ENCODE measurements at regions not wholly inside any gene's neighbourhood (a gene's known extent, or its start where the extent isn't known, plus 50 kb on each side); places are given as distances from the start of the nearest gene placed in this dataset.
"Not testable (repeated sequence)": the region's sequence is repeated elsewhere in the genome, so short reads cannot be mapped to it uniquely, and the experiment has no call there.

DNA sequence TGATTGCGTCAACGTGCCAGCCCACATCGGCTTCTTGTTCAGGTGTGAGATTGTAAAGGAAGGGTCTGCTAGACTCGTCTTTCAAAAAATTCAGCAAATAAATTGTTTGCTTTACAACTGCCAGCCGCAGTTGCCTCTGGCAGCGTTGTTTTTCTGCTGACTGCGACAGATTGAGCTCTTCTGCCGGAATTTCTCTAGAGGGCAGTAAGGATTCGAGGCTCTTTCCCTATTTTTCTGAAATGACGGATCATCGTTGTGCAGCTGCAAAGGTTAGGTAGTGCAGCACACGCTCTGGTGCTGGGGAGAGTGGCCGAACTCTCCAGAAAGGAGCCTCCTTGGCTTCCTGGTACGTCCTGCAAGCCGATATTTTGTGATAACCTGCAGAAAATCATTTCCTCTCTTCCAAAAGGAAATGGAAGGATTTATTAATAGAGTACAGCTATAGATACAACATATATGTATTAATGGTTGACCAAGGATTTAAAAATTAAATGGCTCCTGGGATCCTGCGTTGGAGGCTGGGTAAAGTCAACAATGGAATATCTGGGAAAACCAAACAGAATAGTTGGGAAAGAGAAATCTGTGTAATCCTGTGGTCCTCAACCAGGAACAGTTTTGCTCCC, 121.9 kb upstream of the ZFP64 start:
- DNase-seq (ENCODE audit: insufficient read length, low spot score): no peak
- no peak for FAIRE-seq
- no peak for TF ChIP-seq POU2F2 (IDR thresholded peaks at IDR 0.05; ENCODE audit: low read depth, low read length)
- no peak for TF ChIP-seq POLR2AphosphoS5 (IDR thresholded peaks at IDR 0.05; ENCODE audit: low read depth, low read length)
- TF ChIP-seq PAX5 (IDR thresholded peaks at IDR 0.05; ENCODE audit: insufficient read depth, low read length, severe bottlenecking): no peak
- no peak for TF ChIP-seq TAF1 (IDR thresholded peaks at IDR 0.05; ENCODE audit: low read depth, low read length)
- TF ChIP-seq POLR2A (IDR thresholded peaks at IDR 0.05; ENCODE audit: low read depth, low read length): no peak
- no peak for TF ChIP-seq SPI1 (IDR thresholded peaks at IDR 0.05; ENCODE audit: low read depth, low read length)

DNA sequence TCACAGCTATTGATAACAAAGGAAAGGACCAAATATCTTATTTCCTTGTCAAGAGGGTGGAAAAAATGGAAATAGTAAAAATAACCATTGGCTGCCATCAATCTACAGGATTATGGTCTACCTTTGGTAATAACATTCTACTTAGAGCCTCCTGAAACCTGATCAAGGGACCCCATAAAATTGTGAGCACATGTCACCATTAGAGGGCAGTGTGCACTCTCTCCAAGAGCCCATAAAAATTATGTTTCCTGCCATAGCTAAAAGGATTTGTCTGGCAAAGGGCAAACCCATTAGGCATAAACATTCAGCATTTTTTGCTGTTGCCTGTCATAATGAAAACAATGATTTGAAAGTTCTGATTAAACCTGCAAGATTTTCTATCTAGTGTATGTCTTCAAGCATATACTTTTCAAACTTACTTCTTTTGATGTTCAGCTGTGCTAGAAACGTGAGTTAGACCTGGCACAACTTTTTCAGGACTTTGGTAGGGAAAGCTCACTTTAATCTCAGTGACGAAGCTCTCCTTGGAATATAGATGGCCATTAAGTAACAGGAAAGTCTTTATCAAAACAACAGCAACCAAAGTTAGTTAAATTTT, 120.7 kb upstream of the ZFP64 start:
- FAIRE-seq (peak; percentile 62), DNase-seq (ENCODE audit: insufficient read length, low spot score) (peak; percentile 23)
- no peak for TF ChIP-seq SPI1 (IDR thresholded peaks at IDR 0.05; ENCODE audit: low read depth, low read length)

DNA sequence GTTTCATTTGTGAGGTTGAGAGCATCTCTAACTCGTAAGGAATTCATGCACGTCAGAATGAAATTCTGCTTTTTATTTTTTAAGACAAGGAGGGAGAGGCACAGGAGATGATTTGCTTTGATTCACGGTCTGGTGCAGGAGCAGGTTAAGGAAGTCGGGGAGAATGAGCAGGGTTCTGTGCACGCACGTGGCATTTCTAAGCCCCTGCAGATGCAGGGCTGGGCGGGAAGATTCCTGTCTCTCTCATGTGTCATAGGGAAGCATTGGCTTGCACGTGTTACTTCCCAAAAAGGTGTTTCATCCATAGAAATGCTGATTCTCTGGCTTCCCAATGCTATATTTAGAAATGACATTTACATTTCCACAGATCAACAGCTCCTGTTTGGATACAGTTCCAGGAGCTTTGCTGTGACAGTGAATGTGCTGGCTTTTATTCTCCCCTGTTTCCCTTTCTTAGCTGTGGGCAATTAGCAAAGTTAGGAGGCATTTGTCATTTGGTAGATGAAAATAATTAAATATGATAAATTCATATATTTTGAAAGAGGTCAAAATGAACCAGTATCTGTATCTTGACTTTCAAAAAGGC, 119.7 kb upstream of the ZFP64 start:
- TF ChIP-seq PAX5 (IDR thresholded peaks at IDR 0.05; ENCODE audit: insufficient read depth, low read length, severe bottlenecking): no peak
- no peak for TF ChIP-seq TAF1 (IDR thresholded peaks at IDR 0.05; ENCODE audit: low read depth, low read length)
- no peak for TF ChIP-seq SPI1 (IDR thresholded peaks at IDR 0.05; ENCODE audit: low read depth, low read length)
- FAIRE-seq (no peak), DNase-seq (ENCODE audit: insufficient read length, low spot score) (no peak)

DNA sequence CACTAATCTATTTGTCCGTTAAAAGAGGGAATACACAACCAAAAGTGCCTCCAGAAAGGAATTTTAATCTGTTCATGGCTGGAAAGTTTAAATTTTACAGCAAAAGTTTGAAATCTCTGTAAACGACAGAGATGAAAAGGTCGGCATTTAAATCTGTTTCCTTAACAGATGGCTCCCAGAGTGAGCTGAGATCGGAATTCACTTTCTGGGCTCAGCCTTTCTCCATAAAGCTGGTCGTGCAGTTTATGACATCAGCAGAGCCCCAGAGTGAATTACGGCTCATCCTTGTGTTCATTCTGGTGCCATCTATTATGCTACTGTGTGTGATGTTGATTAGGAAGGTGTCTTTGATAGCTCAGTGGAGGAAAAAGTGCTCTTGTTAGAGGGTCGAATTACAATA, 117.6 kb upstream of the ZFP64 start:
- no peak for DNase-seq (ENCODE audit: insufficient read length, low spot score)
- no peak for TF ChIP-seq POU2F2 (IDR thresholded peaks at IDR 0.05; ENCODE audit: low read depth, low read length)
- no peak for TF ChIP-seq PAX5 (IDR thresholded peaks at IDR 0.05; ENCODE audit: insufficient read depth, low read length, severe bottlenecking)
- TF ChIP-seq POLR2AphosphoS5 (IDR thresholded peaks at IDR 0.05; ENCODE audit: low read depth, low read length): no peak
- TF ChIP-seq POLR2A (IDR thresholded peaks at IDR 0.05; ENCODE audit: low read depth, low read length): no peak
- TF ChIP-seq SPI1 (IDR thresholded peaks at IDR 0.05; ENCODE audit: low read depth, low read length): no peak
- no peak for TF ChIP-seq TAF1 (IDR thresholded peaks at IDR 0.05; ENCODE audit: low read depth, low read length)
- no peak for FAIRE-seq

DNA sequence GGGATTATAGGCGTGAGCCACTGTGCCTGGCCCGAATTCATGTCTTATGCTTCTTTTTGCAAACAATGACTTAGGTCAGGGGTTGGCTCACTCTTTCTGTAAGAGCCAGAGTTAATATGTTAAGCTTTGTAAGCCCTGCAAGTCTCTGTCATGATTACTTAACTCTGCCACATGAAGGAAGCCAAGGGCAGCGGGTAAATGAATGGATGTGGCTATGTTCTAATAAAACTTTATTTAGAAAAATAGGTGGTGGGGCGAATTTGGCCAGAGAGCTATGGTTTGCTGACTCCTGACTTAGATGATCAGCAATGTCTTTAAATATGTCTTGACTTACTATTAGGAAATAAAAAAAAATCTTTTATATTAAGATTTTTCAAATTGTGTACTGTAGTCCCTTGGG, 114.9 kb upstream of the ZFP64 start:
- TF ChIP-seq PAX5 (IDR thresholded peaks at IDR 0.05; ENCODE audit: insufficient read depth, low read length, severe bottlenecking) (no peak), POLR2A (IDR thresholded peaks at IDR 0.05; ENCODE audit: low read depth, low read length) (no peak), POLR2AphosphoS5 (IDR thresholded peaks at IDR 0.05; ENCODE audit: low read depth, low read length) (no peak)
- DNase-seq (ENCODE audit: insufficient read length, low spot score) (no peak), FAIRE-seq (no peak)

DNA sequence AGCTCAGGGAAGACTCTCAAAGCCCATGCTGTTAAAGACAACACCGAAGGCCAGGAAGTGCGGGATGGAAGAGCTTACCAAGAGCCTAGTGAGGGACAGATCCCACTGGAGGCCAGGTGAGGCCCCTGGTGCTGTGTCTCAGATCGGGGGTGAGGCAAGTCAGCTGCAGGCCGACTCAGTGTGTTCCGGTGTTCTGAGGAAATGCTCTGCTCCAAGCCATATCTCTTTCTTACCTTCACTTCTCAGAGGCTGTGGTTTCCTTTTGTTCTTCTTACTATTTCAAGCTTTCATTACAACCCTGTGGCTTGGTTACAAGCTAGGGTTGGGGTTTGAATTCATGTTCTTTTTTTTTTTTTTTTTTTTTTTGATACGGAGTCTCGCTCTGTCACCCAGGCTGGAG, 114.3 kb upstream of the ZFP64 start:
- FAIRE-seq (no peak), DNase-seq (ENCODE audit: insufficient read length, low spot score) (no peak)
- TF ChIP-seq TAF1 (IDR thresholded peaks at IDR 0.05; ENCODE audit: low read depth, low read length): no peak
- TF ChIP-seq SPI1 (IDR thresholded peaks at IDR 0.05; ENCODE audit: low read depth, low read length): no peak
- TF ChIP-seq POLR2A (IDR thresholded peaks at IDR 0.05; ENCODE audit: low read depth, low read length): no peak
- TF ChIP-seq POLR2AphosphoS5 (IDR thresholded peaks at IDR 0.05; ENCODE audit: low read depth, low read length): no peak
- TF ChIP-seq POU2F2 (IDR thresholded peaks at IDR 0.05; ENCODE audit: low read depth, low read length): no peak
- no peak for TF ChIP-seq PAX5 (IDR thresholded peaks at IDR 0.05; ENCODE audit: insufficient read depth, low read length, severe bottlenecking)

DNA sequence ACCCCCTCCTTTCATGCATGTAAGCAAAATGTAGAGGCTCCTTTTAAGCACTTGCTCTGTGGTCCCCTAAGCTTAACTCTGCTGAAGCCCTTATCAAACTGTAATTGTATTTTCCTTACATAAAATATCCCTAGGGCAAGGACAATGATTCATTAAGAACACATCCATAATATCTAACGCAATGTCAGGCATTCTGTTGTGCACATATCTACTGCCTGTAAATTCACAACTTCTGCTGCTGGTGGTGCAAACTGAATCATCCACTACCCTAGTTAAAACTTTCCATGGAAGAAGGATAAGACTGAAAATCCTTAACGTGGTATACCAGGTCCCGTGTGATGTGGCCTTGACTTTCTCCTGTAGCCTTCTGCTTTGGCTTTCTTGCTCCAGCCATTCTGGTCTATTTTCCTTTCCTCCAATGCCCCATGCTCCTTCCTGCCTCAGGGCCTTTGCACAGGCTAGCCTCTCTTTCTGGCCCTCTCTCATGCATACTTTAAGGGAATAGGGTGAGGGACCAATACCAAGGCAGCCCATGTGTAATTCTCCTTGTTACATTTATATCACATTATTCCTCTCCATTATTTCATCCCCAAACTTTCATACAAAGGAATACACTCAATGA, 113.6 kb upstream of the ZFP64 start:
- no peak for DNase-seq (ENCODE audit: insufficient read length, low spot score)
- TF ChIP-seq POU2F2 (IDR thresholded peaks at IDR 0.05; ENCODE audit: low read depth, low read length) (no peak), POLR2AphosphoS5 (IDR thresholded peaks at IDR 0.05; ENCODE audit: low read depth, low read length) (no peak), PAX5 (IDR thresholded peaks at IDR 0.05; ENCODE audit: insufficient read depth, low read length, severe bottlenecking) (no peak), SPI1 (IDR thresholded peaks at IDR 0.05; ENCODE audit: low read depth, low read length) (no peak), TAF1 (IDR thresholded peaks at IDR 0.05; ENCODE audit: low read depth, low read length) (no peak), POLR2A (IDR thresholded peaks at IDR 0.05; ENCODE audit: low read depth, low read length) (no peak)
- FAIRE-seq: no peak

DNA sequence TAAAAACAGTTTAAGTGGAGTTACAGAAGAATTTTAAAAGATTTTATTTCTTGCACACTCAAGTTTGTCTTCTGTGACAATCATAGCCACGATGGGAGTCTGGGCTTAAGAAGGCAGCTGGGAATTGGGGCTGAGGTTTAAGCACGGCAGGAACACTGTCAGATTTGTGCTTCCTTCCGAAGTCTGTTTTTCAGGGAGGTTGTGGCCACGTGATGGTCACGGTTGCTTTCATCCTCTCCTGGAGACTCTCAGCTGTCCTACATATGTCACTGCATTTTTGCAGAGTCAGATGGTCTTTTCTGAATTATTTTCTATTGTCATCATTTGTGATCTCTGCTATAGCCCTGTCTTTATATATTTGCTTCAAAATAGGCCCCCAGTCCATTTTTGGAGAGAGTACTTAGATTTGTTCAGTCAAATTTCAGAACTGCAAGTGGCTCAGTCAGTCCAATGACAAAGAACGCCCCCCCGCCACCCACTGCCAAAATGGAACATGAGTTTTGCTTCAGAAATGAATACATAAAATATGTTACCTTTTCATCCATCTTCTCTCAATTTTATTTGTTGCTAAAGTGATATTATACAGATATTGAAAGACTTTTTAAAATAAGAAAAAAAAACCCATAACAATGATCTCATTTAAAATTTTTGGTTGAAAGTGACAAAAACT, 111.8 kb upstream of the ZFP64 start:
- TF ChIP-seq POLR2AphosphoS5 (IDR thresholded peaks at IDR 0.05; ENCODE audit: low read depth, low read length) (no peak), PAX5 (IDR thresholded peaks at IDR 0.05; ENCODE audit: insufficient read depth, low read length, severe bottlenecking) (no peak), POU2F2 (IDR thresholded peaks at IDR 0.05; ENCODE audit: low read depth, low read length) (no peak), TAF1 (IDR thresholded peaks at IDR 0.05; ENCODE audit: low read depth, low read length) (no peak), POLR2A (IDR thresholded peaks at IDR 0.05; ENCODE audit: low read depth, low read length) (no peak), SPI1 (IDR thresholded peaks at IDR 0.05; ENCODE audit: low read depth, low read length) (no peak)
- FAIRE-seq: no peak
- no peak for DNase-seq (ENCODE audit: insufficient read length, low spot score)

DNA sequence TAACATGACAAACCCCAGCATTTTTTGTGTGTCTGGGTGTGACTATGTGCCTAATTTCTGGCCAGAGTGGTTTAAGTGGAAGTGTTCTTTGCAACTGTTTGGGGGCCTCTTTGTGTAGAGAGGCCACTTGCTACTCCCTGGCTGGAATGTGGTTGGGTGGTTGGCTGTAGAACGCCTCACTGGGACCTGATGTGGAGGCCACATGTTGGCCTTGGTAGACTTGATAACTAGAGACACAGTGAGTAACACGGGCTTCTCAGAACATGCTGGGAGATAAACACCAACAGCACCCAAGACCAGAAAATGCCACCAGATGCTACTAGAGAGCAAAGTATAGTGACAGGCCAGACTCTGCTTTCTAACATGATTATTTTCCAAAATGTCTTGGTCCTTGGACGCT, 111.2 kb upstream of the ZFP64 start:
- FAIRE-seq (no peak), DNase-seq (ENCODE audit: insufficient read length, low spot score) (no peak)
- TF ChIP-seq POLR2A (IDR thresholded peaks at IDR 0.05; ENCODE audit: low read depth, low read length) (no peak), PAX5 (IDR thresholded peaks at IDR 0.05; ENCODE audit: insufficient read depth, low read length, severe bottlenecking) (no peak), TAF1 (IDR thresholded peaks at IDR 0.05; ENCODE audit: low read depth, low read length) (no peak), POU2F2 (IDR thresholded peaks at IDR 0.05; ENCODE audit: low read depth, low read length) (no peak), SPI1 (IDR thresholded peaks at IDR 0.05; ENCODE audit: low read depth, low read length) (no peak), POLR2AphosphoS5 (IDR thresholded peaks at IDR 0.05; ENCODE audit: low read depth, low read length) (no peak)

DNA sequence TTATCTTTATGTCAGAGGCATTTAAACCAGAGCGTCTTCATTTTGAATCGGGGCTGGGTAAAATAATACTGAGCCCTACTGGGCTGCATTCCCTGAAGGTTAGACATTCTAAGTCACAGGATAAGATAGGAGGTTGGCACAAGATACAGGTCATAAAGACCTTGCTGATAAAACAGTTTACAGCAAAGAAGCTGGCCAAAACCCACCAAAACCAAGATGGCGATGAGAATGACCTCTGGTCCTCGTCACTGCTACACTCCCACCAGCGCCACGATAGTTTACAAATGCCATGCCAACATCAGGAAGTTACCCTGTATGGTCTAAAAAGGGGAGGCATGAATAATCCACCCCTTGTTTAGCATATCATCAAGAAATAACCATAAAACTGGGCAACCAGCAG, 110.5 kb upstream of the ZFP64 start:
- FAIRE-seq; DNase-seq (ENCODE audit: insufficient read length, low spot score): not testable (repeated sequence)
